NCI-H2196 treated with DMSO at 0.1 percent for 48 hours (cell line): ENCODE measurements at regions not wholly inside any gene's neighbourhood (a gene's known extent, or its start where the extent isn't known, plus 50 kb on each side); places are given as distances from the start of the nearest gene placed in this dataset.

Experiments
- DNase-seq: peaks from one replicate; lab custom pipeline; 2025; ENCODE audit not compliant: unreplicated experiment; lab: John Stamatoyannopoulos, UW

DNA sequence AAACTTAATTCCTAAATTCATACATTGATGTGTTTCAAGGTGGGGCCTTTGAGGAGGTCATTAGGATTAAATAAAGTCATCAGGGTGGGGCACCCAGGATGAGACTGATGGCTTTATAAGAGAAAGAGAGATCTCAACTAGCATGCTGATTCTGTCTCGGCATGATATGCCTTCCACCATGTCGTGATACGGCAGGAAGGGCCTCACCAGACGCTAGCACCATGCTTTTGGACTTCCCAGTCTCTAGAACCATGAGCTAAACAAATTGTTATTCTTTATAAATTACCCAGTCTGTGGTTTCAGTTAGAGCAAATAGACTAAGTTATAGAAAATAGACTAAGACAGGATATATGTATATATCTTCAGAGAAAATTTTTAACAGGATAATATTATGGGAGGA is 759.6 kb downstream of the MED13L start:
- no peak for DNase-seq

DNA sequence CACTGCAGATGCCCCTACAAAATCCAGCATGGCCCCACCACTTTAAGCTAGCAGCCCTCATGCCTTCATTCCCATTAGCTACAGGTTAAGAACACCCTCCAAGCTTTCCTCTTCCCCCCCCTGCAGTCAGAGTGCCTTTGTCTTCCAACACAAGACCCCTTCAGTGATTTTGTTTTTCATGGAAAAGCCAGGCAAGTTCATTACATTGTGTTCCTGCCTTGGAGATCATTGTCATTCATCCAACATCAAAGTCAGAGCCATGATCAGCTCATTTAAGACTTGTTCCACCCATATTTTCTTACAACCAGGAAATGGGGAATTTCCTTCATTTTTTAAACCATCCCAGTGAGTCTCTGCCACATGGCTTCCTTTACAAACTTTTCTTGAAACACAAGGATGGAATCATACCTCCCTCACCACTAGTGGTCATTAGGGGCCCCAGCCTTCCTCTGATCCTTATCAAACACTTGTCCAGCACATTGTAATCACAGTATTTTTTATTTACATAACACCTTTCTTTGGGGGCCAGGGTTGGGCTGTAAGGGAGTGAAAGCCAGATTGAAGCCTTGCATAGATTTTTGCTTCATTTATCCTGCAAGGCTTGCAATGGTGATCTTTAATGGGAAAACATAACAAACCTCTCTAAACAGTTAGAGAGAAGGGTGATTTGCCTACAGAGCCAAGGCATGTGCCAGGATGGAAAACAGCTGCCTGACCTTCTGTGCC is 765.3 kb downstream of the MED13L start:
- no peak for DNase-seq

DNA sequence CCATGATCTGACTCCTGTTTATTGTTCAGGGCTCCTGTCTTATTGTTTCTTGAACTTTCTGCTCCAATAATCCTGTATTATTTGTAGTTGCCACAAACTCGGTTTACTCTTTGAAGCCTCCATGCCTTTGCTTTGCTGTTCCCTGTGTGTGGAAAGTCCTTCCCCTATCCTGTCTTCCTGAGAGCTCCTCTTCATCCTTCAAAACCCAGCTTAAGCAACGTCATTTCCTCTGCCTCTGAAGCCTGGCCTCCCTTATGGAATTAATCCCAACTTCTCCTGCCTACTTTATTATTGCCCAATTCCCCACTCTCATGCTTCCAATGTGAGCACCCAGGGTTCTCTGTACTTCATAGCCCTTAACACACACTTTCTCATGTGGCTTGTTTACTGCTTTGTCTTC is 766.2 kb downstream of the MED13L start:
- DNase-seq = no peak

DNA sequence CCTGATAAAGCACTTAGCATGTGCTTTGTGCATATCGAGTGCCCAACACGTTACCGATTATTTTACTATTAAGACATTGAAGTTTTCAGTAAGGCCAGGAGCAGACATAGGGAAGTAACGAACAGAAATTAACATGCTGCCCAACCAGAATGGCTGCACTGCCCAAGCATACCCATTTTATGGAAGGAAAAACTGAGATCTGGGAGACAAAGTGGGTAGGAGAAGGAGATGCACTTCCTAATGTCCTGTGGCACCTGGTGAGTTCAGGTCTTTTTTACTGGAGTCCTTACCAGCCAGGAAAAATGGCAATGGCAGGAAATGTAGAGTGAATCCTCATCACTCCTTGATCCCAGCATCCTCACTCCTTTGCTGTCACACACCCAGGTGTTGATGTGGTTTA is 768.5 kb downstream of the MED13L start:
- DNase-seq = no peak

DNA sequence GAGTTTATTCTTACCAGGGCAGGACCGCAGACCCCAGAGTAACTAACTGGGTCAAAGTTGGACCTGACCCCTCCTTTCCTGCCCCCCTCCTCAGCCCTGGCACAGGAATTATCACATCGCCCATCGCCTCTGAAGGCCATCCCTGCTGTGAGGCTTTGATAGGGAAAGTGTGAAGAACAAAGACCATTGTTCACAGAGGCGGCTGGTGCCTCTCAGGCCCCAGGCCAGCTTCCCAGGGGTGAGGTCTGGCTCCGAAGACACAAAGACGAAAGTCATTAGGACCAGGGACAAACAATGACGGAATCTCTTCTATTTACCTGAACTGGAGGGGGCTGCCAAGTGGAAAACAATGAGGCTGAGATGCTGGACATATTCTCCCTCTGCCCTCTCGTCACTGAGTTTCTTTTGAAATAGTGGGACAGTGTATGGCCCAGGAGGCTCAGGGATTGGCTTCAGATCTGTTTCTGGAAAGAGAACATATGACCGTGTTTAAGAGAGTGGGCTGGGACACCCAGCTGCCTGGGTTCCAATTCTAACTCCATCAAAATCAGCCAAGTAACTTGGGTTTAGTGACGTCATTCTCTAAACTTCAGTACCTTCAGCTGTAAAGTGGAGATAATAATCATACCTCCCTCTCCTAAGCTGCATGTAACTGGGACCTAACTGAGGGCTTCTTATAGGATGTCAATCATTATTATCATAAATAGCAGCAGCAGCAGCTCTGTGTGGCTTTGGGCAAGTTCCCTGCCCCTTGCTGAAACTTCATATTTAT is 769.4 kb downstream of the MED13L start:
- DNase-seq = no peak

DNA sequence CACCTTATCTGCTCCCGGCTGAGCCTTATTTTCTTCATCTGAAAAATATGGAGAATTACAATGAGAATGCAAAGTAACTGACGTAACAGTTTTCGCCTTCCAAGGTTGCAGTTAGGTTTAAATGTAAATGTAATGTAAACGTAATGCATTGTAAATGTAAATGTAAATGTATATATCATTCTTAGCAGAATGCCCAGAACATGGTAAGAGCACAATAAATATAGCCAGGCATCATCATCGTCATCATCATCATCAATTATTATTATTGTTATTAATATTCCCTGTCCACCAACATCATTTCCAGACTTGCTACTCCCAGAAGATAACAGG is 770.0 kb downstream of the MED13L start:
- no peak for DNase-seq

DNA sequence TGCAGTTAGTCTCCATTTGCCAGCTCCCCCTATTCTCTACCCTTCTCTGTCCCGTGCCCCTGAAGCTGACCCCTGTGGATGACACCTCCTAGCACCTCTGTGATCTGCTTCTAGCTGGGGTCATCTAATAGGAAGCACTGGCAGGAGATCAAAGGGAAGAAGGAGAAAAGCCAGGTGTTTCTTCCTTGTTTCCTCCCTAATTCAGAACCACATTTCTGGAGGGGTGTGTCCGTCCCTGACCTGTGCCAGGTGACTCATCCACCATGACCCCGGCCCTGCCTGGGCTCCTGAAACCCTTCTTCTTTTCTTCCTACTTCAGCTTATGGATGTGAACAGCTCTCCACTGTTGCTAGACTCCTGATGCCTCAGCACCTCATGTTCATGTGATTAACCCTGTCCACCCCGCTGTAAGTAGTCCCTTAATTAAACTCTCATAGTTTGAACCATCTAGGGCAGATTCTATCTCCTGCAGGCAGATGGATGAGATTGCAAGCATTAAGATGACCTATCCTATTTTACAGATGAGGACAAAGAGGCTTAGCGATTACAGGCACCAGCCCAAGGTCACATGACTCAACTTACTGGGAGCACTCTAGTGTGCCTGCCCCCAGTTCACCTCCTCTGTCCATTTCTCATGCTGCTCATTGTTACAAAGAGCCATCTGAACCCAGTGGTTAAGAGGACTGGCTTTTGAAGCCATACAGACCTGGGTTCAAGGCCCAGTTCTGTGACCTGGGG is 770.5 kb downstream of the MED13L start:
- no peak for DNase-seq

DNA sequence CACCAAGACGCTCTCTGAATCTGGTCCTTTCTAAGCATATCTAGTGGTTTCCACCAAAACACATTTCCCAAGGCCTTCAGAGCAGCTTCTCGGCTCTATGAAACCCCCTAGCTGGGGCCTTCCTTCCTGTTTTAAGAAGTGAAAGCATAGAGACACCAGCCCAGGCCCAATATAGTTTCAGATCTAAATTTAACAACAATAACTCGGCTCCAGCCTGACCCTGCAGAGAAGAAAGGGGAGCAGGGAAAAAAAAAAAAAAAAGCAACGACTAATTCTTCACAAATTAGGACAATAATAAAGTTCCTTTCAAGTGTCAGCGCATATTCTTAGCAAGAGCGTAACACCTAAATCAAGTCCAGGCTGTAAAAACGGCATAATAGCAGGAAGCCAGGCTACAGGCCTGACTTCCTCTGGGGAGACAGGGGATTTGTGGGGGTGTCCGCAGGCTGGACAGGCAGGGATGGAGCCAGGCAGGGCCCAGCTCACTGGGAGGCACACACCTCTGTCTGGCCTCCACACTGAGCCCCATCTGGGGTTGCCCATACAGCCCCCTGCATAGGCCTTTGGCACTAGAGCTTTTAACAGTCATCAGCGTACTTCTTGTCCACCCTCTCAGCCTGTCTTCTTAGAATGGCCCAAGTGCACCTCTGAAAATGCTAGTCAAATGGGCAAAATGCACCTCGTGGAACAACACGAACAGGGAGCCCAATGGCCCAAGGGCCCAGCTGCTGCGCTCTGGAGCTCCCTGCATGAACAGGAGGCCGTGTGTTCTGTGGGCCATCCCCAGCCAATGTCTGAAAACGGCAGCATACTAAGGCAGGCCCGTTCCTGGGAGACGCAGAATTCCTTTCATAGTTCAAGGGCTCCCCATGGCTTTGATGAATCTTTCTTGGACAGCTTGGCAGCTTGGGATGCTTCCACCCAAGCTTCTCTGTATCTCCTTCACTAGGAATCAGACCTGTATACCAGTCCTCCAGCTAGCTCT is 772.9 kb downstream of the MED13L start:
- DNase-seq = no peak

DNA sequence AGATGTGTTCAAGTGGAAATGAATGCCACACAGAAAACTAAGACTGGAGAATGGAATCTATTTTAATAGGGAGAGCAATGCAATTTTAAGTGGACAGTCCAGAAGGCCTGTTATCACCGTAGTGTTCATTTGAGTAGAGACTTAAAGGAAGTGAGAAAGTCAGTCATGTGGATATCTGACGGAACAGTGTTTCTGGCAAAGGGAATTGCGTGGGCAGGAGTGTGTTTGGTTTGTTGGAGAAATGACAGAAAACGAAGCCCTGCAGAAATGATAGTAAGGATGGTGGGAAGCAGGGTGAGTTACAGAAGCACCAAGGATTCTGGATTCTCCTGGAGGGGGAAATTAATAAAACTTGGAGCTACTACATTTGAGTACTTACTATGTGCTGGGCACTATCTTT is 776.6 kb downstream of the MED13L start:
- DNase-seq = no peak

DNA sequence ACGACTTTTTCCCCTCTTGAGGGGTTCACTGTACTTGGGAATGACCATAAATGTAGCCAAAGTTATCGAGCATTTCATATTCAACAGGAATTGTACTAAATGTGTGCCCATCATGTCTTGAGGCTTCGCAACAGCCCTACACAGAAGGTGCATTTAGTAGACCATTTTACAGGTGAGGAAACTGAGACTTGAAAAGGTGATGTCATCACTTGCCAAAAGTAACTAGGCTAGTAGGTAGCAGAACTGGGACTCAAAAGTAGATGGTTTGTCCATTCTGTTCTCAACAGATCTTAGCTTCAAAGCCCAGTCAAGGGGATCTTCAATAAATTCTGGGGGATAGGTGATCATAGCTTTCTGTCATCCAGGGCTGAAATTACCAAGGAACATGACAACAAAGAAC is 782.2 kb downstream of the MED13L start:
- DNase-seq = no peak

DNA sequence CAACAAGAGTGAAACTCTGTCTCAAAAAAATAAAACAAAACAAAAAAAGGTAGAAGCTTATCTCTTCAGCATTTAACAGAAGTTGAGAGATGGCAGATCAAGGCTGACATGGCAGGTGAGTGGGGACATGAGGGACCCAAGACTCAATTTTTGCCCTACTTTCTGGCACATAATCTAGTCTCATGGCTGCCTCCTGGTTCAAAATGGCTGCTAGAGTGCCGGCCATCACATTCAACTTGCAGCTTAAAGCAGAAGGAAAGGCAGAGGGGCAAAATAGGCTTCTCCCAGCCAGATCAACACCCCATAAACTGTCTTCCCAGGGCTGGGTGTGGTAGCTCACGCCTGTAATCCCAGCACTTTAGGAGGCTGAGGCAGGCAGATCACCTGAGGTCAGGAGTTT is 784.9 kb downstream of the MED13L start:
- no peak for DNase-seq

DNA sequence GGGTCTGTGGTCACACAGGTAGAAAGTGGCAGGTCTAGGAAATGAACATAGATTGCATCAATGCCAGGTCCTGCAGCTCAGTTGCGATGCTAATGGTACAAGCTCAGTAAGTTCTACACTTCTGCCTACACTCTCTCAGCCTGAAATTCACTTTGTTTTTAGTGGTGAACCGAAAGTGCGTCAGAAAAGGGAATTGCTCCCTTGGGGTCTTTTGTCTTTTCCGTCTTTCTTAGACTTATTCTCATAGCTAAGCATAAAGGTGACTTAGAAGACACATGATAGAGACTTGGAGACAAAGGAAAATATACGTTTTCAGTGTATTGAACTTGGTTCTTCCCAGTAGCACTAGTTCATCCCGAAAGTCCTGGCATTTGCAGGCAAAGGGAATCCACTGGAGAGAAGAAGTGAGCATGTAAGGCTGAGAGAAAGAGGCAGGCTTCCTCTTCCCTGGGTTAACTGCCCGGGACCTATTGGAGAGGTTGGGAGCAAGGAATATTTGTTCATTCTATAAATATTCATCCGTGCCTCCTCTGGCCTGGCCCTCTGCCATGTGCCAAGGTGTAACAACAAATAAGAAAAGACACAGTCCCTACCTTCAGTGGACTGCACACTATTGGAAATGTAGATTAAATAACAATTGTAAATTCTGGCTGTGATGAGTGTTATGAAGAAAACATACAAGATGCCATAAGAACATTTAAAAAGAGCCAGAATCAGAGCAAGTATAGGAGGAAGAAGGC is 785.8 kb downstream of the MED13L start:
- no peak for DNase-seq

DNA sequence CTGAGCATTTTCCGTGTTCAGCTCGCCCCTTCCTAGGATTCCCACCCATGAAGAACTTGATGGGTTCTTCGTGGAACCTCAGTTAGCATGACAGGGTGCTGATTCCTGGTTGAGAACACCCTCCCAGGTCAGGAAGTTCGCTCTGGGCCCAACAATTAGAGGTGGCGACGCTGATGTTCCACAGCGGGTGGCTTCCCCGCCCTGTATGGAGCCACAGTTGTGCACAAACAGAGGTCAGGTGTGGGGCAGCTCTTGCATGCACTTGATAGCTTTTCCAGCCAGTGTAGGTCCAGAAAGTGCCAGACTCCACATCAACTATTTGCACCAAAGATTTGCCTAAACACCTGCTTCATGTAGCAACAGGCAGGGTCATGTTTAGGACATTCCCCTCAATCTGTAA is 788.2 kb downstream of the MED13L start:
- DNase-seq = no peak

DNA sequence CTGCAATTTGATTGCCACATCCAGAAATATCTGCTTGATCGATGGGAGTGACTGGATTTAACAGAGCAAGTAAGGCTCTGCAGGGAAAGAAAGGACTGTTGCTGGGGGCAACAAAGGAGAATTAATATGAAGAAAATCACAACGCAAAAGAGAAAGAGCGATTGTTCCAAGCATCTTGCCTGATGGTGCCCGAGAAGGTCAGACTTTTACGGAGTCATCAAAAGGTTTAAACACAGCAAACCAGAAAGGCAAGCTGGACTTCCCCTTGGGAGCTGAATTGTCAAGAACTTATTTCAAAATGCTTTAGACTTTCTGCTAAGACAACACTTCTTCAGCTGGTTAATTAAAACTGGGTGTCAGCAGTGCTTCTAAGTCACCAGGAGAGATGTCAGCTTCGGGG is 791.5 kb downstream of the MED13L start:
- no peak for DNase-seq

DNA sequence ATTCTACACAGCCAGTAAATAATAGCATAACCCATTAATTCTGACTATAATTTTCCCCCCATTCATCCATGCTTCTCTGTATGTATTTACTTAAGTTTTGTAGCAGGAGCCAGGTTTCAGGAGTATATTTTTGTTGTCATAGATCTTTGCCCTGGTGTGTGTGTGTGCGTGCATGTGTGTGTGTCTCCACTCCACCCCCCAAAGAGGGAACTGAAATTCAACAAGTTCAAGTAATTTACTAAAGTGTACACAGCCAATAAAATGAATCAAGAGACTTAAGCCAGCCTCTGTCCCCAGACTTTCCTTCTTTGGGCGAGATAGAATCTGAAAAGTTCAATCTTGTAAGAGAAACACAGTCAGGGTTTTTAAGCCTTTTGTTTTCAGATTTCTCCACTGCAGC is 792.0 kb downstream of the MED13L start:
- no peak for DNase-seq

DNA sequence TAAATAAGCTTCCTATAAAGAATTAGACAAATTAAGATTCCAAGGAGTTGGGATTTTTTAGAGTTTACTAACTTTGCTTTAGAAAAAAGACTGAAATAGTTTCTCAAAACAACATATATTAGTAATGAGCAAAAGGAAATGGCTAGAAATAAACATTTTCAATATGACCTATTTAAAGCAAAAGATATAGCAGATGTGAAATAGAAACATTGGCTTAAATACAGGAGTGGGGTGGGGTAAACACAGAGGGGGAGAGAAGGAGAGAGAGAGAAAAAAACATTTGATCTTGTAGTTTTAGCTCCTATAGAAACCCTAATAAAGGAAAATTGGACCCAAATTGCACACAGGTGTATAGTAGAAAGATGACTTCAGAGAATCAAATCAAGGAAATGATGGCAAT is 794.5 kb downstream of the MED13L start:
- no peak for DNase-seq

DNA sequence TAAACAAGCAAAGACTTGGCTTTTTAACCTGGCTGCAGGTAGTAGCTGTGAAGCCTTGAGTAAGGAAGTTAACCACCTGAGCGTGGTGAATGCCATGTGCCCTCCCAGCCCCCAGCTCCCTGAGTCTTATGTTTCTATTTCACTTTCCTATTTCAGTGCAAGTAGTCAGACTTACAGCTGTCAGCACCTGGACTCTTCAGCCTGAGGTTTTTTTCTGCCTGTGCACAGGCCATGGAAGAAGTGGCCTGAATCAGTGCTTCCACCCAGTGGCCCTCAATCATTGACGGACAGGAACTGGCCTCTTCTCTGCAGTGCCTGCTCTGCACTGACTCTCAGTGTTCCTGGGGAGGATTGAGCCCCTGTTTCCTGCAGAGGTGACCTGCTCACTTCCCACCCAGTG is 796.4 kb downstream of the MED13L start:
- no peak for DNase-seq

DNA sequence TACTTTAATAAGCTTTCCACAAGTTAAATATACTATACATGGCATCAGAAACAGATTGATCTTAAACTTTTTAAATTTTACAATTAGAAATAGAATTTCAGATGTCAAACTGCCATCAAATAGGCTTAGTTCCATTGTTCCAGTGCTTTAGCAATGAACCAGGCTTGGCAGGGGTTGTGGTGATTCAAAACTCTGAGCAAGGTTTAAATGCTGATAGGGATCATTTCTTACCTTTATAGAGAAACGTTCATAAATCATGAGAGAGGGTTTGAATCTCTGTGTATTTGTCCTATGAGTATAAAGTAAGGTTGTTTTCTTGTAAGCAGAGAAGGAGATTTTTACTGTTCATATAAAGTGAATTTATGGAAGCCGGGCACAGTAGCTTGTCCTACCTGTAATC is 794.5 kb upstream of the TBX3 start:
- DNase-seq = no peak

DNA sequence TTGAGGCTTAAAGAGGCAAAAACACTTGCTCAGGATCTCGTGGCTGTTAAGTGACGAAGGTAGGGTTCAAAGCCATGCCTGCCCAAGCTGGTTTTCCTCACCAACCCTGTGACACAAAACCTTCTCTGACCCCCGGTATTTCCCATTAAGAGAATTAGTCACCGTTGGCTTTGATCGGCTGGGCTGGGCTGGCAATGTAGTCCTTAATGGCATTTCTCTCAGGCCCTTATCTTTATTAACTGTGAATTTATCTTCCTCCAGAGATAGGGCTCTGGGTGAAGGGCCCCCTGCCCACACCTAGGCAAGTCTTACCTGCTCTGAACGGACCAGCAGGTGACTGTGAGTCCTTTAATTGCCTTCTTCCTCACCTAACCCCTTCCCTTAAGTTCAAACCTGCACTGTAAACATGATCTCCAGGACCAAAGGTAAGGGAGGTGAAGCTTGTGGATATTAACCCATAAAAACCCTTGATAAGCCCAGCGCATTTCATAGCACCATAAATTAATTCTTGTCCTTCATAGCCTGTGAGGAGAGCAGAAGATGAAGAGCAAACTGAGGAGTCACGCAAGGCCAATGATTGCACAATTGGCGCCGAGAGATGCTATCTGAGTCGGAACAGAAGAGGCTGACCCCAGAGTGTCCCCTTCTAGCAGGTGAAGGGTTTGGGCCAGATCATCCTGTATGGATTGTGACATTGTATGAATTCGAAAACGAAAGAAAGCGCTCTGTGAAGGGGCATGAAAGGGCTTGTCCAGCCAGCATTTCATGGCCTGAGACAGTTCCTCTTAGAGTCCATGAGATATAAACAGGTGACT is 790.8 kb upstream of the TBX3 start:
- DNase-seq = no peak
